ENCODE measurements at regions not wholly inside any gene's neighbourhood (a gene's known extent, or its start where the extent isn't known, plus 50 kb on each side); places are given as distances from the start of the nearest gene placed in this dataset.

DNA sequence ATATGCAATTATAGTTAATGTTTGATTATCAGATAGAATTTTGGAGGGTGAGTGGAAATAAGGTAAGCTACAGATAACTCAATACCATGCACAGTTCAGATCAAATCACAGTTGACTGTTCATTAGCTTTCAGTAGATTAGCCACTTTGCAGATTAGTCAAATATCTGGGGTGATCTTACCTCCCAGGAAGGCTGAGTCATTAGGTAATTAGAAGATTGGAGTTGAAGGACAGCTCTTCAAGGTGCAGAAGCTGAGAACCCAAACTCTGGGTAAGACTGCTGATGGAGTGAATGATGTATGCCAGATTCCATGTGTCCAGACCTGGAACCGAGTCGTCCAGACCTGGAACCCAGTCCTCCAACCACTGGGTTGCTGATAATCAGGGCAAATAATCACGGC is 262.8 kb upstream of the UBE2E3 start:
- Histone ChIP-seq H2BK5ac (ENCODE audit: low read depth, low read length, poor library complexity, severe bottlenecking) (no peak overlapping the region), H3K79me1 (ENCODE audit: low read depth in 1 of 2, low read length in 2 of 2) (no peaks in the 10 kb centered on the region), H3K4me3 (ENCODE audit: insufficient read depth, low read depth, low read length) (no peak overlapping the region), H2AK9ac (replicated peaks; ENCODE audit: low read depth, low read length, poor library complexity) (no peak overlapping the region), H3K18ac (ENCODE audit: low read depth, low read length) (no peak overlapping the region), H3K36me3 (ENCODE audit: control insufficient read depth, insufficient read depth, low read length) (no peaks in the 10 kb centered on the region), H3K23ac (ENCODE audit: low read depth, low read length) (no peak overlapping the region), H3K27ac (ENCODE audit: insufficient read depth, low read length) (no peak overlapping the region), H3K9ac (ENCODE audit: low read depth, low read length) (no peak overlapping the region), H2AFZ (replicated peaks; ENCODE audit: low read length, poor library complexity) (no peak overlapping the region), H4K91ac (ENCODE audit: insufficient read depth, low read depth, low read length) (no peak overlapping the region), H4K8ac (ENCODE audit: low read depth in 2 of 2, low read length in 2 of 2) (no peak overlapping the region), H3K4me2 (ENCODE audit: low read depth, low read length) (no peak overlapping the region), H3K56ac (ENCODE audit: extremely low read depth, insufficient read depth, low read length) (no peak overlapping the region), H4K5ac (ENCODE audit: low read depth, low read length) (no peak overlapping the region), H3K14ac (replicated peaks; ENCODE audit: low read depth, low read length) (no peak overlapping the region), H3K4ac (ENCODE audit: low read depth, low read length) (no peak overlapping the region), H2BK120ac (ENCODE audit: low read depth, low read length) (no peak overlapping the region), H2BK15ac (ENCODE audit: low read depth, low read length) (no peak overlapping the region), H4K20me1 (ENCODE audit: insufficient read depth, low read length) (no peaks in the 10 kb centered on the region), H2BK20ac (ENCODE audit: low read depth, low read length) (no peak overlapping the region), H3K9me1 (ENCODE audit: insufficient read depth, low read length) (no peaks in the 10 kb centered on the region), H2AK5ac (ENCODE audit: low read depth, low read length) (no peak overlapping the region), H3K9me3 (ENCODE audit: control insufficient read depth, insufficient read depth, low read length) (no peaks in the 10 kb centered on the region), H3K4me1 (ENCODE audit: control insufficient read depth, insufficient read depth, low read length) (peaks cover 3% of the 10 kb centered on the region; the same call in 1 of the 2 replicates), H3K27me3 (ENCODE audit: control insufficient read depth, insufficient read depth, low read length) (no peaks in the 10 kb centered on the region)
- POLR2A ChIA-PET (ENCODE audit: unreplicated experiment): no interaction called here
- no peak for DNase-seq
- no TSS peak for BruUV-seq (replicated peaks)
- ATAC-seq (ENCODE audit: low read depth): no peak
- CTCF ChIA-PET: no interaction called here
- in situ Hi-C loops (cut with MboI; ENCODE audit: low sequenced_read_pairs): no loop called here
- intact Hi-C loops (cut with micrococcal nuclease): no loop called here
- no CpG with 5 or more reads among the region's 3 CpGs for WGBS, 2 experiments (ENCODE audit: extremely low coverage in 2 of 2, insufficient read length in 1 of 2)
- TF ChIP-seq, protein P1, sequence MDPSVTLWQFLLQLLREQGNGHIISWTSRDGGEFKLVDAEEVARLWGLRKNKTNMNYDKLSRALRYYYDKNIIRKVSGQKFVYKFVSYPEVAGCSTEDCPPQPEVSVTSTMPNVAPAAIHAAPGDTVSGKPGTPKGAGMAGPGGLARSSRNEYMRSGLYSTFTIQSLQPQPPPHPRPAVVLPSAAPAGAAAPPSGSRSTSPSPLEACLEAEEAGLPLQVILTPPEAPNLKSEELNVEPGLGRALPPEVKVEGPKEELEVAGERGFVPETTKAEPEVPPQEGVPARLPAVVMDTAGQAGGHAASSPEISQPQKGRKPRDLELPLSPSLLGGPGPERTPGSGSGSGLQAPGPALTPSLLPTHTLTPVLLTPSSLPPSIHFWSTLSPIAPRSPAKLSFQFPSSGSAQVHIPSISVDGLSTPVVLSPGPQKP (IDR thresholded peaks at IDR 0.05; ENCODE audit: borderline replicate concordance, low read depth, low read length): no peak
- dilution Hi-C loops (cut with HindIII; ENCODE audit: low sequenced_read_pairs, unreplicated experiment): no loop called here
